Gastrocnemius medialis (tissue), 4 donors: ENCODE measurements at regions not wholly inside any gene's neighbourhood (a gene's known extent, or its start where the extent isn't known, plus 50 kb on each side); places are given as distances from the start of the nearest gene placed in this dataset.

Experiments used
- ATAC-seq, 2 donors: fragments of 150-250 bp; one replicate each; pipeline ENCODE4 v1.9.1; 2016
- DNase-seq, 2 donors: peaks; one replicate each; pipeline ENCODE4 v3.0.0-alpha.2; 2019
- H3K27ac ChIP-seq, 4 donors: fragments of 200-600 bp; sonication (generic); 1 replicate in 1 of 4; 2 replicates in 3 of 4; pipeline ENCODE4 v1.5.1; 2016 to 2018; ENCODE audit warnings: mild to moderate bottlenecking in 2 of 4, moderate library complexity in 1 of 4
- H3K27me3 ChIP-seq, 3 donors: fragments of 200-600 bp; sonication (generic) in 2 of 3; 1 replicate in 1 of 3; 2 replicates in 2 of 3; pipeline versions ENCODE4 v1.5.1 to v1.6.0; 2016 to 2019; ENCODE audit warnings: mild to moderate bottlenecking in 1 of 3, moderate library complexity in 1 of 3
- H3K36me3 ChIP-seq, 2 donors: fragments of 200-600 bp; sonication (generic) in 1 of 2; one replicate each; pipeline ENCODE4 v1.5.1; 2017 to 2018
- H3K4me1 ChIP-seq, 2 donors: fragments of 200-600 bp; sonication (generic) in 1 of 2; one replicate each; pipeline ENCODE4 v1.5.1; 2016 to 2017; ENCODE audit warnings: mild to moderate bottlenecking in 2 of 2
- H3K4me3 ChIP-seq, 4 donors: fragments of 200-600 bp; sonication (generic) in 3 of 4; 1 replicate in 1 of 4; 2 replicates in 3 of 4; pipeline ENCODE4 v1.5.1; 2016 to 2019; ENCODE audit warnings: mild to moderate bottlenecking in 2 of 4
- H3K9me3 ChIP-seq, 3 donors: fragments of 200-600 bp; sonication (generic) in 2 of 3; 1 replicate in 1 of 3; 2 replicates in 2 of 3; pipeline ENCODE4 v1.5.1; 2016 to 2019
- CTCF ChIP-seq, 5 experiments: fragments of 450-650 bp in 3 of 5; fragments of 200-600 bp in 2 of 5; sonication (generic) in 2 of 5; IDR thresholded peaks in 4 of 5; conservative IDR thresholded peaks in 1 of 5; 1 replicate in 4 of 5; 2 replicates in 1 of 5; pipeline ENCODE4 v1.5.1; 2016 to 2019; ENCODE audit warnings: antibody characterized with exemption in 5 of 5, mild to moderate bottlenecking in 3 of 5, moderate library complexity in 3 of 5
- POLR2A ChIP-seq, 2 donors: fragments of 450-650 bp; IDR thresholded peaks; one replicate each; pipeline ENCODE4 v1.6.1; 2017; ENCODE audit warnings: antibody characterized with exemption in 2 of 2, mild to moderate bottlenecking in 2 of 2, moderate library complexity in 2 of 2
- in situ Hi-C, 4 donors: fragments of 200-750 bp; cut with MboI; loops; one replicate each; pipeline versions ENCODE4 v1.15.0 to v1.8.0; 2017; ENCODE audit warnings: low sequenced_read_pairs in 4 of 4
- intact Hi-C: fragments of 100-400 bp; cut with DNase I; formaldehyde crosslinking; loops from one replicate; pipeline ENCODE4 v1.15.1; 2023; ENCODE audit warnings: low total_unique reads

- in situ Hi-C loops: no loop called here
These were observed 52.3 kb upstream of the FAT4 start for GRCh38 chr4:125262502-125262901.

GRCh38 chr4:125262079-125262478 lies 52.7 kb upstream of the FAT4 start:
- intact Hi-C loops: no loop called here
- H3K27me3 ChIP-seq: no peaks in the 10 kb centered on the region
- no peak for TF ChIP-seq POLR2A (IDR thresholded peaks at IDR 0.05)
- no peak for TF ChIP-seq CTCF (IDR thresholded peaks at IDR 0.05 in 4 of 5, conservative IDR thresholded peaks at IDR 0.05 in 1 of 5)
- ATAC-seq (no peak), DNase-seq (no peak)
- H3K4me3 ChIP-seq: no peak overlapping the region
- H3K27ac ChIP-seq: no peak overlapping the region
- H3K4me1 ChIP-seq: no peaks in the 10 kb centered on the region
- no peaks in the 10 kb centered on the region for H3K9me3 ChIP-seq
- in situ Hi-C loops: no loop called here
- no peaks in the 10 kb centered on the region for H3K36me3 ChIP-seq

More at GRCh38 chr4:125262502-125262901, 52.3 kb upstream of the FAT4 start:
- Histone ChIP-seq H3K9me3 (no peaks in the 10 kb centered on the region), H3K36me3 (no peaks in the 10 kb centered on the region), H3K27ac (no peak overlapping the region), H3K4me3 (no peak overlapping the region), H3K27me3 (no peaks in the 10 kb centered on the region), H3K4me1 (no peaks in the 10 kb centered on the region)
- DNase-seq (no peak), ATAC-seq (no peak)
- intact Hi-C loops: no loop called here
- no peak for TF ChIP-seq CTCF (IDR thresholded peaks at IDR 0.05 in 4 of 5, conservative IDR thresholded peaks at IDR 0.05 in 1 of 5)
- no peak for TF ChIP-seq POLR2A (IDR thresholded peaks at IDR 0.05)

GRCh38 chr4:125254106-125254505 lies 60.6 kb upstream of the FAT4 start:
- H3K9me3 ChIP-seq: no peaks in the 10 kb centered on the region
- no peak overlapping the region for H3K27ac ChIP-seq
- no peaks in the 10 kb centered on the region for H3K36me3 ChIP-seq
- no peak for DNase-seq
- in situ Hi-C loops (no loop called here), intact Hi-C loops (no loop called here)
- no peaks in the 10 kb centered on the region for H3K4me1 ChIP-seq
- H3K27me3 ChIP-seq: no peaks in the 10 kb centered on the region
- H3K4me3 ChIP-seq: no peak overlapping the region
- TF ChIP-seq POLR2A (IDR thresholded peaks at IDR 0.05) (no peak), CTCF (IDR thresholded peaks at IDR 0.05 in 4 of 5, conservative IDR thresholded peaks at IDR 0.05 in 1 of 5) (no peak)
- no peak for ATAC-seq

- intact Hi-C loops (loop anchor here (2.0 kb wide), 1 partner anchor 912 kb away; no protein-coding TSS in a partner anchor), in situ Hi-C loops (loop anchor here in 3 of 4 donors (10.0 to 25.0 kb wide), 2 partner anchors 908 to 910 kb away; no protein-coding TSS in a partner anchor)
These were observed 69.8 kb upstream of the FAT4 start for GRCh38 chr4:125244848-125245450.

More at GRCh38 chr4:125244848-125245450, 69.8 kb upstream of the FAT4 start:
- TF ChIP-seq POLR2A (IDR thresholded peaks at IDR 0.05): no peak
- peak in 3 of 5 experiments; percentile 38 to 47 (median 39) for TF ChIP-seq CTCF (IDR thresholded peaks at IDR 0.05 in 4 of 5, conservative IDR thresholded peaks at IDR 0.05 in 1 of 5)
- no peak for ATAC-seq
- Histone ChIP-seq H3K27me3 (no peaks in the 10 kb centered on the region), H3K36me3 (no peaks in the 10 kb centered on the region), H3K4me3 (no peak overlapping the region), H3K9me3 (no peaks in the 10 kb centered on the region), H3K27ac (no peak overlapping the region), H3K4me1 (no peaks in the 10 kb centered on the region)
- no peak for DNase-seq
